GM21723 (cell line): ENCODE measurements at regions not wholly inside any gene's neighbourhood (a gene's known extent, or its start where the extent isn't known, plus 50 kb on each side); places are given as distances from the start of the nearest gene placed in this dataset.

Experiments used
- ATAC-seq: cut with Tn5 transposase; IDR thresholded peaks from one replicate; pipeline ENCODE4 v1.9.1; 2021; ENCODE audit warnings: mild to moderate bottlenecking, moderate library complexity; ENCODE audit not compliant: unreplicated experiment

GRCh38 chr4:130419211-130419975 lies 1323.4 kb downstream of the C4orf33 start:
- ATAC-seq, result no peak

GRCh38 chr4:130422261-130422660 lies 1326.3 kb downstream of the C4orf33 start:
- ATAC-seq, result no peak

- ATAC-seq, result no peak
Measured at GRCh38 chr4:130424211-130424610, 1328.3 kb downstream of the C4orf33 start.

- ATAC-seq, result no peak
Measured at GRCh38 chr4:130432289-130432688, 1336.3 kb downstream of the C4orf33 start.

GRCh38 chr4:130449741-130450140 lies 1353.8 kb downstream of the C4orf33 start:
- no peak for ATAC-seq

GRCh38 chr4:130468340-130468739 lies 1372.4 kb downstream of the C4orf33 start:
- no peak for ATAC-seq

- ATAC-seq, result no peak
Measured at GRCh38 chr4:130478406-130478805, 1382.5 kb downstream of the C4orf33 start.

GRCh38 chr4:130479020-130479419 lies 1383.1 kb downstream of the C4orf33 start:
- ATAC-seq, result no peak

GRCh38 chr4:130479674-130480073 lies 1383.7 kb downstream of the C4orf33 start:
- no peak for ATAC-seq

- no peak for ATAC-seq
Measured at GRCh38 chr4:130484826-130485225, 1388.9 kb downstream of the C4orf33 start.

- ATAC-seq, result no peak
Measured at GRCh38 chr4:130485371-130485770, 1389.4 kb downstream of the C4orf33 start.

GRCh38 chr4:130486186-130486585 lies 1390.2 kb downstream of the C4orf33 start:
- ATAC-seq, result no peak

- ATAC-seq, result no peak
Measured at GRCh38 chr4:130486841-130487240, 1390.9 kb downstream of the C4orf33 start.

- ATAC-seq, result no peak
Measured at GRCh38 chr4:130510661-130511060, 1414.7 kb downstream of the C4orf33 start.

GRCh38 chr4:130511776-130512175 lies 1415.8 kb downstream of the C4orf33 start:
- no peak for ATAC-seq

GRCh38 chr4:130524057-130524456 lies 1428.1 kb downstream of the C4orf33 start:
- no peak for ATAC-seq

GRCh38 chr4:130530505-130530904 lies 1434.6 kb downstream of the C4orf33 start:
- no peak for ATAC-seq

- ATAC-seq, result no peak
Measured at GRCh38 chr4:130534651-130535050, 1438.7 kb downstream of the C4orf33 start.

- ATAC-seq, result no peak
Measured at GRCh38 chr4:130542953-130543352, 1447.0 kb downstream of the C4orf33 start.

GRCh38 chr4:130545171-130545570 lies 1449.2 kb downstream of the C4orf33 start:
- ATAC-seq, result no peak

GRCh38 chr4:130545596-130545995 lies 1449.6 kb downstream of the C4orf33 start:
- ATAC-seq, result no peak

GRCh38 chr4:130559268-130559667 lies 1463.3 kb downstream of the C4orf33 start:
- ATAC-seq, result no peak
